CD4-positive, alpha-beta T cell treated with Interleukin-15 for 4 hours (primary cell): ENCODE measurements at regions not wholly inside any gene's neighbourhood (a gene's known extent, or its start where the extent isn't known, plus 50 kb on each side); places are given as distances from the start of the nearest gene placed in this dataset.
A peak's percentile ranks its signal among the peaks of the same experiment; 100 is the strongest.
"Not testable (repeated sequence)": the region's sequence is repeated elsewhere in the genome, so short reads cannot be mapped to it uniquely, and the experiment has no call there.

Source experiments
- DNase-seq: peaks from one replicate; pipeline ENCODE4 v3.0.0-alpha.2; 2020; ENCODE audit warnings: low spot score

GRCh38 chr7:65317372-65317771 lies 56.3 kb upstream of the ZNF92 start:
- no peak for DNase-seq

DNA sequence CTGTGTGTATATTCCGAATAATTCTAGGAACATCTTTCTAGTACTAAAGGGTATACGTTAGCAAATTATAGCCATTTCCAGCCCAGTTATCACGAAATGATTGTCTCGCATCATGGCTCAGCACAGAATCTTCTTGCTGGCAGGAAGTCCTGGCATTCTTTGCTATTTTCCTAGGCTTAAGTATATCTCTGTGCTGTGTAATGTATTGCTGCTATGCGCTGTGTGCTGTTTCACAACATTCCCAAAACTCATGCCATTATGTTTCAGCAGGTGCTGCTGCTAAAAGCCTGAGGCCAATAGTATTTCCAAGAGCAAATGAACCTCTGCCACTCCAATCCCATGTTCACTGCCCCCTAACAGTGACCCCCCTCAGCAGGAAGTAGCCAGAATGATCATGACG lies 62.9 kb upstream of the ZNF92 start:
- DNase-seq = no peak

DNA sequence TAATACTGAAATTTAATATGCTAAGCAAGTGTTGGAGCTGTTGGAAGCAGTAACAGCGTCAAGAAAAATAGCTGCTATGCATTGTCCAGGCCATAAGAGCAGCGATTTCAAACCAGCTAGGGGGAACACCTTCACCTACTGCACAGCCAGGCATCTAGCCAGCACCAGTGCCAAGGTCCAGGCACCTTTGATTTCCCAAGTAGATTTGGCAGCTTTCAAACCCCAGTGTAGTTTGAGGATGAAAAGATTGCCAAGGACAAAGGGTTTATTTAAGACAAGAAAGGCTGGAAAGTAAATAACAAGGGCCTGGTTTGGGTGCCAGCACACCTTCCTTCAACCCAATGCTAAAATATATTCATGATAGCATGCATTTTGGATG lies 65.4 kb upstream of the ZNF92 start:
- DNase-seq = no peak

DNA sequence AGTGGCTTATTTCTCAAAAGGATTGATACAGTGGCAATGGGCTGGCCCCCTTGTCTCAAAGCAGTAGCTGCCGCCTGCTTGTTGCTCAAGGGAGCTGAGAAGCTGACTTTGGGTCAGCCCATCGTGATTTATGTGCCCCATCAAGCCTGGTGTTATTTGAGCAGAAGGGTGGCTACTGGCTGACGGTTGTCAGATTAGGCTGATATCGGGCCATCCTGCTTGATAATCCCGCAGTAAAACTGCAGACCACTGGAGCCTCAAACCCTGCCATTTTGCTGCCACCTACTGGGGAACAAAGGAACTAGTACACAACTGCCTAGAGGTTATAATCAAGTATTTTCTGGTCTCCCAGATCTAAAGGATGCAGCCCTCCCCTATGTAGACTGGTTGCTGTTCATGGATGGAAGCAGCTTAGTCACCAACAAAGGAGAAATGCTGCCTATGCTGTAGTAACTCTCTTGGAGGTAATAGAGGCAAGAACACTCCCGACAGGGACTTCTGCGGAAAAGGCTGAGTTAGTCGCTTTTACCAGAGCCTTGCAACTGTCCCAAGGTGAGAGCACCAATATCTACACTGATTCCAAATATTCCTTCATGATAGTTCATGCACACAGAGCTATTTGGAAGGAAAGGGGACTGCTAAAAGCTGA lies 65.9 kb upstream of the ZNF92 start:
- peak; percentile 60 for DNase-seq

- no peak for DNase-seq
These were observed 69.5 kb upstream of the ZNF92 start for GRCh38 chr7:65304175-65304574.

DNA sequence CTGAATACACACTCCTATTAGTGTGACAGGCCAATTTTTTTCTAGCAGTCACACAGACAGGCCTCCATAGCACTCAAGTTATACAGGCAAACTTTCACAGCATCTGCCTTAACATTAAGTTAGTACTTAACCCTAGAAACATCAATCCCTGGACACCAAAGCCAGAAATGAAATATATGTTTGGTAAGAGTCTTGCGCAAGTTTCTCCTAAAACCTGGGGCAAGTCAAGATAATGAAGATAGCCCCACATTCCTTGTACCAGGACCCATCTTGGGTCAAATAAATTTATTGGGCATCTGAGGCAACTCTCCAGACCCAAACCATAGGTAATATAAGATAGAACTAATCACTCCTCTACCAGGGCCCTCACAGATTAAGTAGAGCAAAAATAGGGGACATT lies 70.8 kb upstream of the ZNF92 start:
- no peak for DNase-seq

DNA sequence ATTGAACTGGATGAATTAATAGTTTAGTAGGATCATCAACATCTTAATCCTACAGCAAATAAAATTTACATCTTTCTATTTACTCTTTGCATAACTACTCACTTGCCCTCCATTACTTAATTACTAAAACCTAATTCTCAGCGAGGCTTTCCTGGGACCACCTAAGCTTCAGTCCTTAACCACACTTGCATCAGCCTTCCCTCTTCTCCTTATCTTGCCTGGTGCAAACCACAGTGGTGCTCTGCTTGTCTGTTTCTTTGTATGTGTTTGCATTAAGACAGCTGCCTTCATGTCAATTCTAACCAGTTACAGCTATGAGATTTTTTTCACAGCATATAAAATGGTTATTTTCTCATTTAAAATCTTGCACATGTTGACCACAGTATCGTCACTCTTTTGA lies 72.6 kb upstream of the ZNF92 start:
- DNase-seq = no peak

GRCh38 chr7:65295409-65295808 lies 78.2 kb upstream of the ZNF92 start:
- DNase-seq = no peak

DNA sequence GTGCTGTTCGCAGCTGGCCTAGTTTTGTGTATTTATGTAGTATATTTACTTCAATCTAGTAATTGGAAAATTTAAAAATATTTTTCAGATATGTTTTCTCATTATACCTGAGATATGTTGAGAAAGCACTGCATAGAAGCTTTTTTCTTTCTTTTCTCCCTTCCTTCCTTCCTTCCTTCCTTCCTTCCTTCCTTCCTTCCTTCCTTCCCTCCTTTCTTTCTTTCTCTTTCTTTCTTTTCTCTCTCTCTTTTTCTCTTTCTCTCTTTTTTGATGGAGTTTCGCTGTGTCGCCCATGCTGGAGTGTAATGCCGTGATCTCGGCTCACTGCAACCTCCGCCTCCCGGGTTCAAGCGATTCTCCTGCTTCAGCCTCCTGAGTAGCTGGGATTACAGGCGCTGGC lies 83.3 kb upstream of the ZNF92 start:
- not testable (repeated sequence) for DNase-seq

DNA sequence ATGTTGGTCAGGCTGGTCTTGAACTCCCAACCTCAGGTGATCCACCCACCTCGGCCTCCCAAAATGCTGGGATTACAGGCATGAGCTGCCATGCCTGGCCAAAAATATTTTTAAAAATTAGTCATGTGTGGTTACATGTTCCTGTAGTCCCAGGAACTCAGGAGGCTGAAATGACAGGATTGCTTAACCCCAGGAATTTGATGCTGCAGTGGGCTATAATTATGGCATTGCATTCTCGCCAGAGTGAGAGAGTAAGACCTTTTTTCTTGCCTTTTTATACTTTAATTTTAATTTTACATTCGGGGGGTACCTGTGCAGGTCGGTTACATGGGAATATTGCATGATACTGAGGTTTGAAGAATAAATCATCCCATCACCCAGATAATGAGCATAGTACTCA lies 86.6 kb upstream of the ZNF92 start:
- no peak for DNase-seq

GRCh38 chr7:65285906-65286864 lies 87.5 kb upstream of the ZNF92 start:
- DNase-seq = no peak

DNA sequence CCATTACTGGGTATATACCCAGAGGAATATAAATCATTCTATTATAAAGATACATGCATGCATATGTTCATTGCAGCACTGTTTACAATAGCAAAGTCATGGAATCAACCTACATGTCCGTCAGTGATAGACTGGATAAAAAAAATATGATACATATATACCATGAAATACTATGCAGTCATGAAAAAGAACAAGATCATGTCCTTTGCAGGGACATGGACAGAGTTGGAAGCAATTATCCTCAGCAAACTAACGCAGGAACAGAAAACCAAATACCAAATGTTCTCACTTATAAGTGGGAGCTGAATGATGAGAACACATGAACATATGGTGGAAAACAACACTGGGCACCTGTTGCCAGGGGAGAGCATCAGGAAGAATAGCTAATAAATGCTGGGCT lies 88.4 kb upstream of the ZNF92 start:
- not testable (repeated sequence) for DNase-seq

GRCh38 chr7:65279795-65280194 lies 93.9 kb upstream of the ZNF92 start:
- DNase-seq = no peak

- DNase-seq = no peak
These were observed 96.8 kb upstream of the ZNF92 start for GRCh38 chr7:65276822-65277221.

GRCh38 chr7:65271502-65271901 lies 102.2 kb upstream of the ZNF92 start:
- DNase-seq = not testable (repeated sequence)

- no peak for DNase-seq
These were observed 104.4 kb upstream of the ZNF92 start for GRCh38 chr7:65269150-65269856.

DNA sequence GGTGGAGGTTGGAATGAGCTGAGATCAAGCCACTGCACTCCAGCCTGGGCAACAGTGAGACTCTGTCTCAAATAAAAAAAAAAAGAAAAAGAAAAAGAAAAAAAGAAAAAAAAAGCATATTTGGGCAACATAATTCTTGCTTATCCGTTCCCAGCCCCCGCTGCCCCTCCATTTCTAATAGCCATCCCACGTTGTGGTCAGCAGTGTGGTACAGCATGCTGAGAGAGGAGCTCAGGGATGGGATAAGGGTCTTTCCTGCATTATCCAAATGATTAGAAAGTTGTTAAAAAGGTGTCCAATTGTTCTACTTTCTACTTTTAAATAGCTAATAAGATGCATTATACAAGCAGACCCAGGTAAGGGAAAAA lies 104.9 kb upstream of the ZNF92 start:
- no peak for DNase-seq

- no peak for DNase-seq
These were observed 107.6 kb upstream of the ZNF92 start for GRCh38 chr7:65265933-65266519.

- DNase-seq = no peak
These were observed 109.4 kb upstream of the ZNF92 start for GRCh38 chr7:65264258-65264657.

DNA sequence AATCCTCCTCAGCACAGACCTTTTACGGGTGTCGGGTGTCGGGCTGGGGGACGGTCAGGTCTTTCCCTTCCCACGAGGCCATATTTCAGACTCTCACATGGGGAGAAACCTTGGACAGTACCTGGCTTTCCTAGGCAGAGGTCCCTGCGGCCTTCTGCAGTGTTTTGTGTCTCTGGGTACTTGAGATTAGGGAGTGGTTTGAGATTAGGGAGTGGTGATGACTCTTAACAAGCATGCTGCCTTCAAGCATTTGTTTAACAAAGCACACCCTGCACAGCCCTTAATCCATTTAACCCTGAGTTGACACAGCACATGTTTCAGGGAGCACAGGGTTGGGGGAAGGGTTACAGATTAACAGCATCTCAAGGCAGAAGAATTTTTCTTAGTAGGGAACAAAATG lies 113.0 kb upstream of the ZNF92 start:
- not testable (repeated sequence) for DNase-seq

- not testable (repeated sequence) for DNase-seq
These were observed 113.7 kb upstream of the ZNF92 start for GRCh38 chr7:65259864-65260525.

GRCh38 chr7:65254061-65254460 lies 119.6 kb upstream of the ZNF92 start:
- DNase-seq = no peak
